HG02852 (cell line): ENCODE measurements at regions not wholly inside any gene's neighbourhood (a gene's known extent, or its start where the extent isn't known, plus 50 kb on each side); places are given as distances from the start of the nearest gene placed in this dataset.

Experiments
- ATAC-seq: cut with Tn5 transposase; IDR thresholded peaks from one replicate; pipeline ENCODE4 v1.9.1; 2021; ENCODE audit warnings: mild to moderate bottlenecking, moderate library complexity; ENCODE audit not compliant: unreplicated experiment

DNA sequence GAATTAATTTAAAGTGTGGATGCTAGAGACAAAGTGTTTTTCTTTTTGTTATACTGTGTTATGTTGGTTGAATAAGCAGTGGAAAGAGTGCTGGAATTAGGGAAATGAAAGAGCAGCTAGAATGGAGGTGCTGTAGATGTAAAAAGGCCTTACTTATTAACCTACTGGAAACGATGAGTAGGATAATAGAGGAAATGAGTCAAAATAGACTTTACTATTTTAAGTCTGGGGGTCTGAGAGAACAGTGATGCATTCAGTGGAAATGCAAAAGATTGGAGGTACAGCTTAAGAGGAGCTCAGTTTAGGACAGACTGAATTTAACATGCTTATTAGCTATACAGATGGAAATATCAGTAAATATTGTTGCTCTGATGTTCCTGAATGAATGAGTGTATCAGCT is 674.0 kb downstream of the OTOL1 start:
- no peak for ATAC-seq

DNA sequence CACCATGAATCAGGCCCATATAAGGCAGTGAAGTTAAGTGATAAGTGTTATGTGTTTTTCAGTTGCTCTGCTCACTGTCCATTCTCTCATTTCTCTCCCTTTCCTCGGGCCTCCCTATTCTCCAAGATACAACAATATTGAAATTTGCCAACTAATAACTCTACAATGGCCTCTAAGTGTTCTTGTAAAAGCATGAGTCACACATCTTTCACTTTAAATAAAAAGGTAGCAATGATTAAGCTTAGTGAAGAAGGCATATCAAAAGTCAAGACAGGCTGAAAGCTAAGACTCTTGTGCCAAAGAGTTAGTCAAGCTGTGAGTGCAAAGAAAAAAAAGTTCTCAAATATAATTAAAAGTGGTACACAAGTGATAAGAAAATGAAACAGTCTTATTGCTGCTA is 675.4 kb downstream of the OTOL1 start:
- no peak for ATAC-seq

DNA sequence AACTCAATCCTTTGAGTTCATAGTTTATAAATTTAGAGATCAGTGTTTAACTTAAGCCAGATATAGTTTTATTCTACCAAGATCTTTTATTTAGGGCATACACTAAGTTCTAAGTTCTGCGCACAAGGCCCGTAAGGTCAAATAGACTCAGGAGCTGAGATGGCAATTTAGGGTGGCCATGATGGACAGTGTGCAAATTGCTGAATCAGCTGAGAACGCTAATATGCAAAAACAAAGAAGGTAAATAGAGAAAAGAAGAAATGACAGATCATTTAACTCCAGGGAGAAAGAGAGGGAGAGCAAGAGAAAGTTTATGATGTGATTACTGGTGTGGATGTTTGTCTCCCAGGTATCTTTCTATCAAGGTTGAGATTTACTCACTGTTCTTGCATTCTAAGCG is 678.5 kb downstream of the OTOL1 start:
- ATAC-seq, result no peak

DNA sequence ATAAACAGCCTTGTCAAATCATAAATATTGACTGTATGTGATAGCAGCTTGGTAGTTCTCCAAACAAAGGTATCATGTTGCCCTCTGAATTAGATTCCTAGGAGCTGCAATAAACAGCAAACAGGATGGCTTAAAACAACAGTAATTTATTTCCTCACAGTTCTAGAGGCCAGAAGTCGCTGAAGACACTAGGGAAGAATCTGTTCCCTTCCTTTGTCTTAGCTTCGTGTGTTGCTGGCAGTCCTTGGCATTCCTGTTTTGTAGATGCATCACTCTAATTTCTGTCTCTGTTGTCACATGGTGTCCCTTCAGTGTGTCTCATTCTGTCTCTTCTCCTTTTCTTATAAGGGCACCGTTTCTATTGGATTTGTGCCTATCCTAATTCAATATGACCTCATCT is 679.3 kb downstream of the OTOL1 start:
- ATAC-seq, result no peak

DNA sequence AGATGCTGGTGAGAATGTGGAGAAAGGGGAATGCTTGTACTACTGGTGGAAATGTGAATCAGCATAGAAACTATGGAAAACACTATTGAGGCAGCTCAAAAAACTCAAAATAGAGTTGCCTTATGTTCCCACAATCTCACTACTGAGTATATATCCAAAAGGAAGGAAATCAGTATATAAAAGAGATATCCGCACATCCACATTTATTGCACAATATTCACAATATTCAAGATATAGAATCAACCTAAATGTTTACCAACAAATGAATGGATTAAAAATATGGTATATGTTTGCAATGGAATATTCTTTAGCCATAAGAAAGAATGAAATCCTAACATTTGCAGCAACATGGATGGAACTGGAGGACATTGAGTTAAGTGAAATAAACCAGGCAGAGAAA is 686.8 kb downstream of the OTOL1 start:
- ATAC-seq, result no peak

DNA sequence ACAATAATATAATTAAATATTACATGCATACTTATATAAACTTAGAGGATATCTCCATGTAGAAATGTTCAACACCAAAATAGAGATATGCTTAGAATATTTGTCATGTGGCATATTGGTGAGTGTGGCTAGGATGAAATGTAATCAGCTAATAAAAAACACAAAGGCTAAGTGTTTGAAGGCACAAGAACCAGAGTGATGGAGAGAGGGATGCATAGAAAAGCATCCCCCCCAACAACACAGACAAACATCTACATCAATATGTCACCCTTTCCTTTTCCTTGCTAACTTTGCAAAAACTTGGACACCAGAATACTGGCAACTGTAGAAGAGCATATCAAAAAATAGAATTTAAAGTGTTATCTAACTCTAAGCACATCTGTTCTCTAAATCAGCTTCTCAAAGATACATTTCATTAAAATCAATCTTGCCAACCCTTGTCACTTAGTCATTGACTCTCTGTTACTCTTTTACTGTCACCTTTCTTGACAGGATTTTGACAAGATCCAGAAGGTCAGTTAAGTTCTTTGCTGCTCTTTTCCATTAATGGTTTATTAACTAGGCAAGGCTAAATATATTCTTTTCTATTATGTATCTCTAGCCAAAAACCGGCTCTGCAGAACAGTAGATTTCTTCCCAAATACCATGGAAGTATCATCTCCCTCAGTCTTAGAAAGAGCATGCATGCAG is 695.9 kb downstream of the OTOL1 start:
- ATAC-seq, result no peak

DNA sequence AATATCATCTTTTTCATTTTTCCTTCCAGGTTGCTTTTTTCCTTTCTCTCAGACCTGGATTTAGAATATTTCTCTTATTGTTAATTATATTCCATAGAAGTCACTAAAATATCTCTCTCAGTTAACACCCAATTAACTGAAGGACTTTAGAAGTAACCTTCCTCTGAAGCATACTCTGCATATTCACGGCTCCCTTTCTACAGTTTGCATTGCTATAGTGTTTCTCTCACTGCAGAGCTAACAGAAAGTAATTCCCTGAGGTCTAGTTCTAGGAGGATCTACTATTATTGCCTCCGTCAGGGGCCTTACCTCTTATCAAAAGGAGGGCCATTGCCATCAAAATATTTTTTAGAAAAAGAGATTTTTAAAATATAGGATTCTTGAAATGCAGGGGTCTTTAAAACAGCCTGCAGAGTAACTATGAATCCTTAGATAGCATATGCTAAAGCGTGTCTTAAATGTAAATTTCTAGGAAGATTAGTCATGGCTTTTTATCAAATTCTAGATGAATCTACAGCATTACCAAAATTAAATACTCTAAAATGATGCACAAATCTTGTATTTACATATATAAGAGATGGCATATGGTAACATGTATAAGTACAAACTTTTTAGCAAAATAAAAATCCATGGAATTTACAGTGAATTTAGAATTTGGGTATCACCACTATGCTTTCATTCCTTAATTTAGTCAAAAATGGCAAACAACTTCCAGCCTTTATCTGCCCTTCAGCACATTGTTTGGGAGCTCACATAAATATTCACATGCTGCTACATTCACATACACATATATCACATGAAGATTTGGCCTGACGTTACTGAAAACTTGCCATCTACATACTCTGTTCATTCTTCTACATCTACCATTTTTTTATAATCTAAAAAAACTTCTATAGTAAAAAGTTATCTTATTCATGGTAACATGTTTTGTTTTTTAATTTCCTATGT is 696.8 kb downstream of the OTOL1 start:
- ATAC-seq, result no peak

DNA sequence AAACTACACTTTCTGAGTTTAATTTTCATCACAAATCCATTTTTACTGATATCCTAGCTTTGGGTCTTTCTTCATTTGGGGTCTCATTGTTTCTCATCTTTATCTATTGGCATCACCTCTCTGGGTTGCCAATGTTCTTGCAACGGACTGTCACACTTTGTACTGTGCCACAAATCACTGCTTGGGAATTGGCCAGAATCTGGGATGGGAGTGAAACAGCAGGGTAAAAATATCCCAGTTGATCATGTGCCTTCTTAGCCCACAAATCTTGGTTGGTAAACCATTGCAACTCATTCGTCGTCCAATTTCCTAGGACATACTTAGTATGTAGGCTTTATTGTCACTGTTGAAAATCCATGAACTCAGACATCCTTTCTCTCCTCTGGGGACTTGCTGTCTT is 698.5 kb downstream of the OTOL1 start:
- no peak for ATAC-seq

DNA sequence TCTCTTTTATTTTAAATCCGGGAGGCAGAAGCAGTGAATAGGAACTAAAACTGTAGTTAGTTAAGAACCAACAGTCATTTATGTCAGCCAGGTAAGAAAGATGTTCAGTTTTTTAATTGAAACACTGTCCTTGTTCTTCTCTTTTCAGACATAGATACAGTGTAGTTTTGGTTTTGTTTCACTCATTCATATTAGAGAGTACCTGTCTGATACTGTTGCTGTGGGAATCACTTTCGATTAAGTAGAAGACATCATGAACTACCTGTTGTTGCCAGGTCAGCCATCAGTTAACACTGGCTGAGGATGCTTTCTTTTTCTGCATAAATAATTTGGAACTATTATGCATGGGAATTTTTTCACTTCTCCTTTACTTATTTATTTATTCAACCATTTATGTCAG is 700.4 kb downstream of the OTOL1 start:
- ATAC-seq, result no peak

DNA sequence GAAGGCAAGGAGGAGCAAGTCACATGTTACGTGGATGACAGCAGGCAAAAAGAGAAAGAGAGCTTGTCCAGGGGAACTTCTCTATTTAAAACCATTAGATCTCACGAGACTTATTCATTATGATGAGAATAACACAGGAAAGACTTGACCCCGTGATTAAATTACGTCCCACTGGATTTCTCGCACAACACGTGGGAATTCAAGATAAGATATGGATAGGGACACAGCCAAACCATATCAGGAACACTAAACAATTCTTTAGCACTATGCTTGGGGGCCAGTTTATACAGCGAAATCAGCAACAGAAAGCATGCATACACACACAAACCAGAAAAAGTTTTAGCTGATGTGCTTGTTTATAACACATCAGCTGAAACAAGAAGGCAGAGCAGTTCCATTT is 704.2 kb downstream of the OTOL1 start:
- no peak for ATAC-seq

DNA sequence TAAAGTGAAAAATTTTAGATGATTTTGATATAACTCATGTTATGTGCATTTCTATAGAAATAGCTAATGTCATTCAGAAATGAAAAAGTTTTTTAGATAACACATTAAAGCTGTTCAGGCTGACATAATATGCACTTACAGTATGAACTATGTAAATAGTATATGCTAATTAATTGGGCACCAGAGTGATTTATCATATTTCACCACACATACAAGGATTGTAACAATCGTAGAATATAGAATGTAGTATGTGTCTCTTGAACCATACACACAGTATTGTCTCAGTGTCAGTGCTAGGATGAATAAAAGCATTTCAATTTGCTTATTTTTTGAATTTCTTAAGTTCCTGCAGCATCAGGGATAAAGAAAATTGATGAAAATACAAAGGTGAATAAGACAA is 710.0 kb downstream of the OTOL1 start:
- no peak for ATAC-seq

DNA sequence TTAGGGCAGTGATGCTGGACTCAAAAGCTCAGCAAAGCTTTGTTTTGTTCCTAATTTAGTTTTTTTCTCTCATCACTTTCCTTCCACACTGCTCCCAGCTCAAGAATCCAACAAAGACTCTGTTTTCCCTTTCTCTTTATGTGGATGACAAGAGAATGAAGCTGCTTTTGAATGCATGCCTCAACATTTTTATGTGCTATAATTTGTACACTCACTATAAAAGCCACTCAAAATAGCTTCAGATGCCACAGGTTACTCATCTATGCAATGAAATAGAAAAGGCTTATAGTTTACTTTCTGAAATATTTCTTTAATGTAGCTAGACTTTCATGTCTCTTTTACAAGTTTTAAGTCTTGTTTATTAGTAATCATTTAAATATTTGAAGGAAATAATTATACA is 714.9 kb downstream of the OTOL1 start:
- no peak for ATAC-seq

DNA sequence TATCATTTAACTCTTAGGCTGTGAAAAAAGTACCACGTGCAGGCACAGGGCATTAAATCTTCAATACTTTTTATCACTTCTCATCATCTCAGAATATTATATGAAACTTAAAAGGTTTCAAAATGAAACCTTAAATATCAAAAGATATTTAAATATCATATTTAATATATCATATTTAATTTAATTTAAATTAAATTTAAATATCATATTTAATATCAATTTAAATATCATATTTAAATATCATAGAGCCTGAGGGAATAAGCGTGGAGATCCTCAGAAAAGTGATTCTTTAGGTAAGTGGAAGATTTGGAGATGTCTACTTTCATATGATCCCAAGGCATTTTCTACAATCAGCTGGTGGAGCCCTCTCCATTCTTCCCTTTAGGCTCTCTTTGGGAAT is 716.6 kb downstream of the OTOL1 start:
- no peak for ATAC-seq

DNA sequence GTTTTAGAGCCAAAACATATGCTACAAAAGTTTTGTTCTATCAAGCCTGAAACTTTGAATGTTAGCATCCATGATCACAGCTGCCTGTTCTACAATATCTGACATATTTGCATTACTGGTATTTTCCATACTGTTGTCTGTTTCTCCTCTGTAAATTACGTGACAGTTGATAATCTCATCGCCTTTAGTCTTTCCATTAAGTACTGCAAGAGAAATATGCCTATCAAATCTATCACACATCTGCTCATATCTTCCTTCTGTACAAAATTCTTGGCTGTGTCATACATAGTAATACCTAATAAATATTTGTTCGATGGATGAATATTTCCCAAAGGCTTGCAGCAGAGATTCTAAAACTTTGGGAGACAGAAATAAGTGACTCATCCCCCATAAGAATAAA is 717.3 kb downstream of the OTOL1 start:
- ATAC-seq, result no peak

DNA sequence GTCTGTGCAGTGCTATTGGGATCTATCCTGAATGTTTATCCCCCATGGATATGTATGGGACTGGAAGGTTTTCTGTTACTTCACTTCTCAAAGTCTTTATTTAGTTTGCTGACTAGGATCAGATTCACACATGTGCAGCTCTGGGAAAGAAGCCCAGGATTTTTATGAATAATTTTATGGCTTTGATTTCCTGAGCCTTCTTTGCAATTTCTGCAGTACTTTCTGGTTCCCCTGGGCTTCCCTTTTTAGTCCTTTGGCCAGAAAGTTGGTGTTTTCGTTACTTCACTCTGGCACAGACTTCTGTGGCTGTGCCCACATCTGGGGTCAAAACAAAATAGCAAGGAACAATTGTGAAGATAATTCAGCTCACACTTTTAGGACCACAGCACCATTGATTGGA is 721.0 kb downstream of the OTOL1 start:
- no peak for ATAC-seq

DNA sequence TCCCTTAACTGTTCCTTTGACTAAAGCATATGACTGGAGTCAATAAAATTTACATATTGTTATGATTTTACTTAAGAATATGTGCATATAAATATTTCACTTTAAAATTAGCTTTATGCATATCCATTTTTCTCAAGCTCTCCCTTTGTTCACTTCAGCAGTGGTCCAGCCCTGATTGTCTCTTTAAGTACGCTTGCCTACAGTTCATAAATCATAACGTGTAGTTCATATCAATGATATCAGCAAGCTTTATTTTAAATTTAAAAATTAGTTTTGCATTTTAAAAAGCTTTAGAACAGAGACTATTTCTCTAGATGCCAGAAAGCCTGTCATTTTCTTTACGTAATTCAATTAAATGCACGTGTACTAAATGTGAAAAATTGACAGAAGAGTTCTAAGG is 721.9 kb downstream of the OTOL1 start:
- ATAC-seq, result no peak

DNA sequence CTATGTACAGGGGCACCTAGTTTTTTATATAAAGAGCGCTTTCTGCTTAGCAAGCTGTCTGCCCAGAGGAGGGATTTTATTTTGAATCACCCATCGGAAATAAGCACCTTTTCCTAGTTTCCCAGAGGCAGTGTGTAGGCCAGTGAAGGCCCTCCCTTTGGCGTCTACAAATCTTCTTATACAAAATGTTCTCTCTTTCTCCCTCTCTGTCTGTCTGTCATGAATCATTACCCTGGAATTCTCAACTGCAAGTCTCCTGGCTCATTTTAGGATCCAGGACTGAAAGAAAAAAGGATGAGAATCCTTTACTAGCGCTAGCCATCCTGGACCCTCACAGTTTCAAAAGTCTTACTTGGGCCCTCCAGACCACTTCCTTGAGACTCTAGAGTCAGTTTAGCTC is 728.1 kb downstream of the OTOL1 start:
- ATAC-seq, result no peak

DNA sequence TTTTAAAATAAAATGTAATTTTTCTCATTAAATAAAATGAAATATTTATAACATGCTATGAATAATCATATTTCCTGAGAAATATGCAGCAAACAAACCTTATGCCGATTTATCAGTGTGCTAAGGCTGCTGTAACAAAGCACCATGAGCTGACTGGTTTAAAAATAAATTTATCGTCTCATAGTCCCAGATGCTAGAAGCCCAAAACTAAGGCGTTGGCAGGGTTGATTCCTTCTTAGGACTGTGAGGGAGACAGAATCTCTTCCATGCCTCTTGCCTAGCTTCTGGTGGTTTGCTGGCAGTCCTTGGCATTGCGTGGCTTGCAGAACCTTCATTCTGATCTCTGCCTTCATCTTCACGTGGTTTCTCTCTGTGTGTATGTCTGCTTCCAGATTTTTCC is 740.3 kb downstream of the OTOL1 start:
- ATAC-seq, result no peak

DNA sequence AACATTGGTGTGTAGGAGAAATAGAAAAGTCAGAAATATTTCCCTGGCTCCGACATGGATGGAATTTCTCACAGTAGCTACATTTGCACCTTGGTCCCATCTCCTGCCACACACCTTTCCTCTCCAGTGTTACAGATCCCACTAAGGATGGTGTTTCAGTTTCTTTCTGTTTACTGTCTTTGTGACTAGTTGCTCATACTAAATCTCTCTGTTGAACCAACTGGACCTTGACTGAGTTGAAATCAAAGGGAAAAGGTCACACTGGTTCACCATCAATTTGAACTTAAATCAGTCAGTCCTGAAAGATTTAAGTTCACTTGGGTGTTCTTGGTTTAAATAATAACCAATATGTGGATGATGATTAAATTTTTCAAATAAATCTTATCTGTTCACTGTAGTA is 754.2 kb downstream of the OTOL1 start:
- no peak for ATAC-seq

DNA sequence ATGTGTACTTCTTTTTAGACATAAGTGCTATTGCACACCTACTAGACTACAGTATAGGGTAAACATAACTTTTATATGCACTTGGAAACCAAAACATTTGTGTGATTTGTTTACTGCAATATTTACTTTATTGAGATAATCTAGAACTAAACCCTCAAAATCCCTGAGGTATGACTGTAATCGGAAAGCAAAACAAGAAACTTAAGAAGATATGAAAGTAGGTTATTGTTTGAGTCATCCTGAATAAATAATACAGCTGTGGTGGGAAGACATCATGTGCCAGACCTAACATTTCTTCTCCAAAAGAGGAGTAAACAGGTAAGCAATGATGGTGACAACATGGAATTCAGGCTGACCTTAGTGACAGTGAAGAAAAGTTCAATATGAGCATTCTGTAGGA is 765.5 kb downstream of the OTOL1 start:
- no peak for ATAC-seq

DNA sequence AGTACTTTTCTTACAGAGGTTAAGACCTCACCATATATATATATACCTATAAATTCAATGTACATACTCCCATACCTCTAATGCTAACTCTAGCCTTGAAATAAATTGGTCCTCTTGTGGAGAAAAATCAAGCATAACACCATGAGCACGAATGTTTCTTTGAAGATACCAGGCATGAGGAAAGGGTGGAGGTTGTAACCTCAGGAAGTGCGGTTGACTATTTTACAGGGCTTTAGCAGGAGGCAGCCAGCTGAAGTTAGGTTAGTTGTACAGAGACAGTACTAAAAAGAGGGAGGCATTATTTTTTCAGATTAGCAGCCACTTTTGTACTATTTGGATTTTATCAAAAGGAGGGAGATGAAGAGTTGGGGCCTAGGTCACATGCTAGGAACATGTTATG is 767.0 kb downstream of the OTOL1 start:
- no peak for ATAC-seq

DNA sequence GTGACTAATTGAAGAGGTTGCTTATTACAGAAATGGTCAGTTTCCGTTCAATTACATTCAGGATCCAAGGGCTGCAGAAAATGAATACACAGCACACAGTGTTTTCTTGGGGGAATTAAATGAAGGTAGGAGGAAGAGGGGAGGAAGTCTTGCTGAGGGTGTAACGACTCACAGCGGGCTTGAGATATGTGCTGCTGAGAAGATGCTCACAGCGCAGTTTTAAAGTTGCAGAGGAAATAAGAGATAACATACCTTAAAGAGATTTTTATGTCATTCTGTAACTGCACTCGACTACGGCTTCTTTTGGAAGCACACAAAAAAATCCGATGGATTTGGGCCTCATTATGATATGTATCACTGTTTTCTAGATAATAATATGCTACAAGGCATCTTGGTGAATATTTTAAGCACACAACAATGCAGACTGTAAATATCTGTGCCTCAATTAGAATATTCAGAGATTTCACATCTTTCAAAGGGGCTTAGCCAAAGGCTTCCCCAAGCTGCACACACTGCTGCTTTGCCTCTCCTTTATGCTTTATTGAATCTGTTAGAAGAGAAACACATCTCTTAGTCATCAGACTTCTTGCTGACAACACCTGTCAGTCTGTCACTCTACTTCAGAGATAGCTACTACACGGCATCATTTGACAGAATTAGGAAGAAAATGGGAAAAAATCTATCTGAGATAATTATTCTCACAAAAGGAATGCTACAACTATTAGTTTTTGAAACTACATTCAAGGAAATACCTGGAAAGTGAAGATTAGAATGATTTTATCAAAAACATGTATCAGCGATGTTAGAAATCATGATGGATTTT is 773.2 kb downstream of the OTOL1 start:
- ATAC-seq, result no peak
